ENCODE measurements at regions not wholly inside any gene's neighbourhood (a gene's known extent, or its start where the extent isn't known, plus 50 kb on each side); places are given as distances from the start of the nearest gene placed in this dataset.

GRCh38 chr7:156001496-156002260 lies 189.4 kb upstream of the SHH start:
- DNase-seq = no peak

- DNase-seq = no peak
These were observed 188.5 kb upstream of the SHH start for GRCh38 chr7:156000601-156001396.

GRCh38 chr7:155999631-156000489 lies 187.6 kb upstream of the SHH start:
- DNase-seq = no peak

- DNase-seq = no peak
These were observed 186.7 kb upstream of the SHH start for GRCh38 chr7:155998766-155999630.

GRCh38 chr7:155998328-155998691 lies 186.0 kb upstream of the SHH start:
- DNase-seq = no peak

GRCh38 chr7:155997431-155998327 lies 185.4 kb upstream of the SHH start:
- DNase-seq = no peak

GRCh38 chr7:155996718-155997280 lies 184.5 kb upstream of the SHH start:
- no peak for DNase-seq

- DNase-seq = peak; percentile 50
These were observed 182.9 kb upstream of the SHH start for GRCh38 chr7:155995183-155995612.

GRCh38 chr7:155994279-155994811 lies 182.1 kb upstream of the SHH start:
- DNase-seq = no peak

- DNase-seq = no peak
These were observed 181.4 kb upstream of the SHH start for GRCh38 chr7:155993420-155994278.

- DNase-seq = no peak
These were observed 180.7 kb upstream of the SHH start for GRCh38 chr7:155992974-155993373.

GRCh38 chr7:155992538-155992937 lies 180.3 kb upstream of the SHH start:
- DNase-seq = no peak

GRCh38 chr7:155992107-155992506 lies 179.8 kb upstream of the SHH start:
- DNase-seq = no peak

- no peak for DNase-seq
These were observed 179.2 kb upstream of the SHH start for GRCh38 chr7:155991470-155991869.

GRCh38 chr7:155988416-155988815 lies 176.2 kb upstream of the SHH start:
- DNase-seq = peak; percentile 50

- peak; percentile 56 for DNase-seq
These were observed 175.5 kb upstream of the SHH start for GRCh38 chr7:155987681-155988235.

- DNase-seq = no peak
These were observed 174.4 kb upstream of the SHH start for GRCh38 chr7:155986497-155987160.

- DNase-seq = peak; percentile 28
These were observed 173.4 kb upstream of the SHH start for GRCh38 chr7:155985518-155986250.
